GM23338 (cell line): ENCODE measurements at regions not wholly inside any gene's neighbourhood (a gene's known extent, or its start where the extent isn't known, plus 50 kb on each side); places are given as distances from the start of the nearest gene placed in this dataset.

Experiments used
- ATAC-seq: fragments of 200-7000 bp; cut with Tn5 transposase; 3 replicates; pipeline ENCODE4 v1.9.1; 2020
- DNase-seq: peaks from one replicate; pipeline ENCODE4 v3.0.0-alpha.2; 2015; ENCODE audit warnings: low spot score
- H2AFZ ChIP-seq: fragments of 200-600 bp; sonication (generic); 2 replicates; pipeline ENCODE4 v1.8.0; 2016; ENCODE audit warnings: antibody characterized with exemption, mild to moderate bottlenecking, moderate library complexity
- H3F3A ChIP-seq: fragments of 200-600 bp; sonication (generic); replicated peaks from 2 replicates; pipeline ENCODE4 v1.8.0; 2017; ENCODE audit warnings: antibody characterized with exemption, mixed run types, low read depth
- H3K27ac ChIP-seq: fragments of 200-600 bp; sonication (generic); 2 replicates; pipeline ENCODE4 v1.6.1; 2016; ENCODE audit warnings: low read depth
- H3K27me3 ChIP-seq: fragments of 200-600 bp; sonication (generic); 2 replicates; pipeline ENCODE4 v1.8.0; 2016; ENCODE audit warnings: mild to moderate bottlenecking, mixed run types, moderate library complexity; ENCODE audit not compliant: insufficient read depth
- H3K36me3 ChIP-seq: fragments of 200-600 bp; sonication (generic); 2 replicates; pipeline ENCODE4 v1.8.0; 2016; ENCODE audit warnings: mild to moderate bottlenecking; ENCODE audit not compliant: insufficient read depth
- H3K4me1 ChIP-seq: fragments of 200-600 bp; sonication (generic); 2 replicates; pipeline ENCODE4 v1.8.0; 2016; ENCODE audit warnings: mild to moderate bottlenecking, moderate library complexity; ENCODE audit not compliant: insufficient read depth
- H3K4me2 ChIP-seq: fragments of 200-600 bp; sonication (generic); 2 replicates; pipeline ENCODE4 v1.7.1; 2017; ENCODE audit warnings: mixed run types
- H3K4me3 ChIP-seq: fragments of 200-600 bp; sonication (generic); 2 replicates; pipeline ENCODE4 v1.6.1; 2016; ENCODE audit warnings: mixed run types
- H3K79me2 ChIP-seq: fragments of 200-600 bp; sonication (generic); replicated peaks from 2 replicates; pipeline ENCODE4 v1.8.0; 2017; ENCODE audit warnings: mild to moderate bottlenecking; ENCODE audit not compliant: insufficient read depth
- H3K9me2 ChIP-seq: fragments of 200-600 bp; sonication (generic); 2 replicates; pipeline ENCODE4 v1.8.0; 2017; ENCODE audit not compliant: insufficient read depth
- H4K20me1 ChIP-seq: fragments of 200-600 bp; sonication (generic); replicated peaks from 2 replicates; pipeline ENCODE4 v1.8.0; 2017; ENCODE audit warnings: mild to moderate bottlenecking; ENCODE audit not compliant: insufficient read depth
- H3K27ac Mint-ChIP-seq: 2 replicates; pipeline ENCODE4 v1.8.0; 2020; ENCODE audit warnings: inconsistent platforms, mild to moderate bottlenecking, moderate library complexity, mixed read lengths
- H3K27me3 Mint-ChIP-seq: 3 replicates; pipeline ENCODE4 v1.8.0; 2022; ENCODE audit warnings: low read depth, mild to moderate bottlenecking, moderate library complexity, mixed read lengths, inconsistent platforms; ENCODE audit not compliant: insufficient read depth, poor library complexity
- H3K36me3 Mint-ChIP-seq: 3 replicates; pipeline ENCODE4 v1.8.0; 2021; ENCODE audit warnings: low read depth, mild to moderate bottlenecking, inconsistent platforms, moderate library complexity, mixed read lengths
- H3K4me1 Mint-ChIP-seq: 3 replicates; pipeline ENCODE4 v1.8.0; 2020; ENCODE audit warnings: mild to moderate bottlenecking, inconsistent platforms, mixed read lengths
- H3K4me3 Mint-ChIP-seq: 3 replicates; pipeline ENCODE4 v1.8.0; 2021; ENCODE audit warnings: moderate library complexity, mild to moderate bottlenecking, inconsistent platforms, mixed read lengths
- H3K9me3 Mint-ChIP-seq: 3 replicates; pipeline ENCODE4 v1.8.0; 2020; ENCODE audit warnings: moderate library complexity, mild to moderate bottlenecking, inconsistent platforms, mixed read lengths
- CREB1 ChIP-seq: fragments of 250-450 bp; sonication (Bioruptor Pico); IDR thresholded peaks from 2 replicates; pipeline ENCODE4 v1.5.0; 2020; ENCODE audit warnings: low read depth, mild to moderate bottlenecking, moderate library complexity
- CTCF ChIP-seq, 2 experiments: fragments of 200-600 bp in 1 of 2; sonication (generic) in 1 of 2; conservative IDR thresholded peaks; 2 replicates each; pipeline versions ENCODE4 v1.5.1 to v1.6.1; 2016 to 2017; ENCODE audit warnings: antibody characterized with exemption in 2 of 2, low read depth in 2 of 2, mild to moderate bottlenecking in 2 of 2, moderate library complexity in 1 of 2
- ETS1 ChIP-seq: IDR thresholded peaks from 2 replicates; pipeline ENCODE4 v1.6.1; 2016; ENCODE audit warnings: antibody characterized with exemption
- EZH2 ChIP-seq: fragments of 200-600 bp; sonication (generic); IDR thresholded peaks from one replicate; pipeline ENCODE4 v1.8.0; 2017; ENCODE audit warnings: antibody characterized with exemption, mild to moderate bottlenecking, low read depth; ENCODE audit not compliant: unreplicated experiment
- EZH2phosphoT487 ChIP-seq: fragments of 200-600 bp; sonication (generic); IDR thresholded peaks from one replicate; pipeline ENCODE4 v1.8.1; 2018; ENCODE audit warnings: antibody characterized with exemption; ENCODE audit not compliant: unreplicated experiment
- JUNB ChIP-seq: IDR thresholded peaks from one replicate; pipeline ENCODE4 v1.6.1; 2016; ENCODE audit warnings: antibody characterized with exemption; ENCODE audit not compliant: unreplicated experiment
- NANOG ChIP-seq: IDR thresholded peaks from 2 replicates; pipeline ENCODE4 v1.6.1; 2016; ENCODE audit warnings: antibody characterized with exemption, borderline replicate concordance
- POLR2AphosphoS5 ChIP-seq: IDR thresholded peaks from 2 replicates; pipeline ENCODE4 v1.6.1; 2016; ENCODE audit warnings: antibody characterized with exemption, low read depth
- REST ChIP-seq: IDR thresholded peaks from one replicate; pipeline ENCODE4 v1.6.1; 2018; ENCODE audit warnings: antibody characterized with exemption; ENCODE audit not compliant: unreplicated experiment
- STAT1 ChIP-seq: IDR thresholded peaks from one replicate; pipeline ENCODE4 v1.6.1; 2016; ENCODE audit warnings: antibody characterized with exemption; ENCODE audit not compliant: unreplicated experiment
- ZNF114 ChIP-seq: fragments of 250-450 bp; sonication (Bioruptor Pico); IDR thresholded peaks from 2 replicates; pipeline ENCODE4 v1.5.0; 2020; ENCODE audit warnings: mild to moderate bottlenecking, moderate library complexity
- ZNF331 ChIP-seq: fragments of 250-450 bp; sonication (Bioruptor Pico); IDR thresholded peaks from 2 replicates; pipeline ENCODE4 v1.5.0; 2020; ENCODE audit warnings: low read depth, mild to moderate bottlenecking, moderate library complexity
- ZNF462 ChIP-seq: fragments of 250-450 bp; sonication (Bioruptor Pico); IDR thresholded peaks from 2 replicates; pipeline ENCODE4 v1.5.0; 2020; ENCODE audit warnings: mild to moderate bottlenecking, moderate library complexity

GRCh38 chr15:29962407-29962806 is 120.3 kb upstream of the GOLGA8J start:
- H3K4me1 Mint-ChIP-seq = peaks cover 9% of the 10 kb centered on the region
- no peak overlapping the region for H3K27ac ChIP-seq
- H3K79me2 ChIP-seq = no peaks in the 10 kb centered on the region
- H3K36me3 Mint-ChIP-seq = no peaks in the 10 kb centered on the region
- no peaks in the 10 kb centered on the region for H3F3A ChIP-seq
- H3K9me2 ChIP-seq = no peaks in the 10 kb centered on the region
- H3K4me3 ChIP-seq = no peak overlapping the region
- TF ChIP-seq REST (no peak), ZNF114 (no peak), POLR2AphosphoS5 (no peak), CREB1 (CRISPR knock-in tag) (no peak), STAT1 (no peak), ZNF331 (CRISPR knock-in tag) (no peak), EZH2phosphoT487 (no peak), ZNF462 (no peak), ETS1 (no peak), CTCF (conservative IDR thresholded peaks at IDR 0.05; ENCODE audit: low read depth in 2 of 2) (no peak), NANOG (no peak), EZH2 (no peak), JUNB (no peak)
- peak; percentile 24 for DNase-seq
- no peaks in the 10 kb centered on the region for H4K20me1 ChIP-seq
- no peaks in the 10 kb centered on the region for H3K36me3 ChIP-seq
- peak overlapping the region; percentile 36; the same call in 1 of the 2 replicates for H3K4me2 ChIP-seq
- no peak overlapping the region for H3K27ac Mint-ChIP-seq
- peak; percentile 86 for ATAC-seq
- H3K4me3 Mint-ChIP-seq = no peak overlapping the region
- no peak overlapping the region for H2AFZ ChIP-seq
- no peaks in the 10 kb centered on the region for H3K9me3 Mint-ChIP-seq
- H3K27me3 ChIP-seq = peaks cover 18% of the 10 kb centered on the region
- peaks cover 13% of the 10 kb centered on the region for H3K27me3 Mint-ChIP-seq
- no peaks in the 10 kb centered on the region for H3K4me1 ChIP-seq
